ENCODE measurements at regions not wholly inside any gene's neighbourhood (a gene's known extent, or its start where the extent isn't known, plus 50 kb on each side); places are given as distances from the start of the nearest gene placed in this dataset.

DNA sequence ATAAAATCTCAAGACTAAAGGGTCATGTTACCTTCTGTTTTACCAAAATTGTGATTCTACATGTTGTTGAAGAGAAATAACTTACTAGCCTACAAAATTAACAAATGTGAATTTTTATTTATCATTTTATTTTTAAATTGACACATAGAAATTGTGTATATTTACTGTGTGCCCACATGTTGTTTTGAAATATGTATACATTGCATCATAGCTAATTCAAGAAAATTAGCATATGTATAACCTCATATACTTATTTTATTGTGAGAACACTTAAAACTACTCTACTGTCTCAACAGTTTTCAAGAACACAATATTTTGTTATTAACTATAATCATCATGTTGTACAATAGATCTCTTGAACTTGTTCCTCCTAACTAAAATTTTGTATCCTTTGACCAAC is 177.8 kb downstream of the EPM2A start:
- DNase-seq (ENCODE audit: low spot score): no peak
- Mint-ChIP-seq H3K27me3 (ENCODE audit: unreplicated experiment) (no peaks in the 10 kb centered on the region), H3K4me1 (ENCODE audit: unreplicated experiment) (no peaks in the 10 kb centered on the region), H3K27ac (ENCODE audit: unreplicated experiment) (no peak overlapping the region), H3K9me3 (ENCODE audit: unreplicated experiment) (no peaks in the 10 kb centered on the region), H3K4me3 (ENCODE audit: unreplicated experiment) (no peak overlapping the region), H3K36me3 (ENCODE audit: low read depth, unreplicated experiment) (no peaks in the 10 kb centered on the region)
- TF ChIP-seq CTCF (IDR thresholded peaks at IDR 0.05; ENCODE audit: unreplicated experiment): no peak

DNA sequence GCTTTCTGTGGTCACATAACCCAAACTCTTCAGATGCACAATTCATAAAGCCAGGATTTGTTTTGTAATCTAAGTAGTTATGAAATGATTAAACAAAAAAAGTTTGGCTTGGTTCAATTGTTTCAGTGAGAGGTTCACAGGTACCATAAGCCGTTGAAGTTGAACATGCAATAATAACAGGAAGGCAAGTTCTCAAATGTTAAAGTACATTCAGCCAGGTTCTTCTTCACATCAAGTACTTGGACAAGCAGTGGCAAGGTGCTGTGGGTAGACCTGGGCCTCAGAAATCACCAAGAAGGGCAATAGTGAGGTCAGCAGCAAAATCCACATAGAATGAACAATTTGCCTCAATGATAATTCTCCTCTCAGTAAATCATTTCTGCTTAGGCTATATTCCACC is 175.5 kb downstream of the EPM2A start:
- no peak for DNase-seq (ENCODE audit: low spot score)
- Mint-ChIP-seq H3K4me3 (ENCODE audit: unreplicated experiment) (no peak overlapping the region), H3K27me3 (ENCODE audit: unreplicated experiment) (no peaks in the 10 kb centered on the region), H3K4me1 (ENCODE audit: unreplicated experiment) (no peaks in the 10 kb centered on the region), H3K36me3 (ENCODE audit: low read depth, unreplicated experiment) (no peaks in the 10 kb centered on the region), H3K27ac (ENCODE audit: unreplicated experiment) (no peak overlapping the region), H3K9me3 (ENCODE audit: unreplicated experiment) (no peaks in the 10 kb centered on the region)
- TF ChIP-seq CTCF (IDR thresholded peaks at IDR 0.05; ENCODE audit: unreplicated experiment): no peak

DNA sequence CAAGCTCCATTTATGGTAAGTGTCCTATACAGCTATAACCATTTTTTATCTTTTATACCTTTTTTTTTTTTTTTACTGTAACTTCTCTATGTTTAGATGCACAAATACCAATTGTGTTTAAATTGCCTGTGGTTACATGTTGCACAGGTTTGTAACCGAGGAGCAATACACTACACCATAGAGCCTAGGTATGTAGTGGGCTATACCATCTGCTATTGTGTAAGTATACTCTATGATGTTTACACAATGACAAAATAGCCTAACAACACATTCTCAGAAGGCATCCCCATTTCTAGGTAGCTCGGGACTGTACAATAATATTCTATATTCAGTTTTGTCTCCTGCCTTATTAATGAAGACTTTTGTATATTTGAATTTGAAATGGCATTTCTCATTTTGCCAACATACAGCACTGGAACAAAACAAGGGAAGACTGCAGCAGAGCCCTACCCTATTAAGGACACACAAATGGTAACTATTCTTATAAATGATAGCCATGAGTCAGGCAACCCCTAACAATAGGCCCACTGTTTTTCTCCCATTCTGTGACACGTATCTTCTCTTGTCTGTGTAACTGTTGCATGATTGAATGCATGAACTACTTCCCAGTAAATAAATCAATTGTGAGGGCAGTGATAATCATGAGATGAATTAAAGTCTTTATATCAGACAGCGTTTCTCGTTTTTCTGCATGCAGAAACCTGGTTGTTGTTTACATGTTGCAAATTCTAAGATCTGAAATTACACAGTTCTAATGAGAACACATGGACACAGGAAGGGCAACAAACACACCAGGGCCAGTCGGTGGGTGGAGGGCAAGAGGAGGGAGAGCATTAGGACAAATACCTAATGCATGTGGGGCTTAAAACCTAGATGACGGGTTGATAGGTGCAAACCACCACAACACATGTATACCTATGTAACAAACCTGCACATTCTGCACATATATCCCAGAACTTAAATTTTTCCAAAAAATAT is 173.9 kb downstream of the EPM2A start:
- Mint-ChIP-seq H3K9me3 (ENCODE audit: unreplicated experiment) (no peaks in the 10 kb centered on the region), H3K4me1 (ENCODE audit: unreplicated experiment) (no peaks in the 10 kb centered on the region), H3K4me3 (ENCODE audit: unreplicated experiment) (no peak overlapping the region), H3K36me3 (ENCODE audit: low read depth, unreplicated experiment) (no peaks in the 10 kb centered on the region), H3K27me3 (ENCODE audit: unreplicated experiment) (no peaks in the 10 kb centered on the region), H3K27ac (ENCODE audit: unreplicated experiment) (no peak overlapping the region)
- DNase-seq (ENCODE audit: low spot score): no peak
- TF ChIP-seq CTCF (IDR thresholded peaks at IDR 0.05; ENCODE audit: unreplicated experiment): no peak

DNA sequence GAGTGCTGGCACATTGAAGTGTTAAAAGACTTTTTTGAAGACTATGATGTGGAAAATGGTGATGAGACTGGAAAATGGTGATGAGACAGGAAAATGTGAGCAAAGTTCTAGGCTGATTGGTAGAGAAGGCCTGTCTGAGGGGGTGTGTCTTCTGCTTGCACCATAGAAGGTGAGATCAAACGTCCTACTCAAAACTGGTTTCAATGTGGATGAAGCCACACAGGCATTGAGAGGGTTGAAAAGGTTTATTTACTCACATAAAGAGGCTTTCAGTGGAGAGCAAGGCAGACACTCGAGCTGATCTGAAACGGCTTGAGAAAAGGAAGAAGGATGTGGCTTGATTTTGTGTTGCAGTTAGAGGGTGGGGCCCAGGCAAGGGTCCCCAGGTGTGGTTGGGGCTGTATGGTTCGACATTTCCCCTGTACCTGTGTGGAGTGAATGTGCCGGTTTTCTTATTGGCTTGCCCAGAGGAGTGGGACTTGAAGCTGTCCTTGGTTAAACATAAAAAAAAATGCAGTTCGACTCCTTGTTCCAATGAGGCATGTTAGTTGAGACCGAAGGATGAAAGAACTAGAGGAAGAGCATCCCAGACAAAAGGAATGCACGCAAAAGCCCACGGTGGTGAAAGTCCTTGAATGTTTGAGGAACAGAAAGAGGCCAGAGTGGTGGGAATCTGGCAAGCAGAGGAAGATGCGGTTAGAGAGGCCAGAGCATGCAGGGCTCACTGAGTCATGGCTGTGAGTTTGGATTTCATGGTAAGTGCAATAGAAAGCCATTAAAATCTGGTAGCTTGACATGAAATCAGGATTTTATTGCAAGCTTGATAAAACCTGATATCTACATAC is 172.3 kb downstream of the EPM2A start:
- no peak overlapping the region for H3K27ac Mint-ChIP-seq (ENCODE audit: unreplicated experiment)
- H3K36me3 Mint-ChIP-seq (ENCODE audit: low read depth, unreplicated experiment): no peaks in the 10 kb centered on the region
- no peak for TF ChIP-seq CTCF (IDR thresholded peaks at IDR 0.05; ENCODE audit: unreplicated experiment)
- H3K27me3 Mint-ChIP-seq (ENCODE audit: unreplicated experiment): no peaks in the 10 kb centered on the region
- no peak overlapping the region for H3K4me3 Mint-ChIP-seq (ENCODE audit: unreplicated experiment)
- H3K9me3 Mint-ChIP-seq (ENCODE audit: unreplicated experiment): no peaks in the 10 kb centered on the region
- DNase-seq (ENCODE audit: low spot score): no peak
- H3K4me1 Mint-ChIP-seq (ENCODE audit: unreplicated experiment): no peaks in the 10 kb centered on the region

All from endothelial cell (in vitro differentiated cells).